Esophagus squamous epithelium (tissue), 5 donors: ENCODE measurements at regions not wholly inside any gene's neighbourhood (a gene's known extent, or its start where the extent isn't known, plus 50 kb on each side); places are given as distances from the start of the nearest gene placed in this dataset.

Experiments used
- DNase-seq: peaks from one replicate; lab custom pipeline; 2025; lab: John Stamatoyannopoulos, UW
- H3K27ac ChIP-seq, 4 donors: fragments of 200-600 bp; sonication (generic); one replicate each; pipeline ENCODE4 v1.5.1; 2016 to 2019; ENCODE audit warnings: mild to moderate bottlenecking in 1 of 4
- H3K27me3 ChIP-seq, 4 donors: fragments of 200-600 bp; sonication (generic); 1 replicate in 3 of 4; 2 replicates in 1 of 4; pipeline versions ENCODE4 v1.5.1 to v1.6.0; 2017 to 2021; ENCODE audit warnings: antibody characterized with exemption in 1 of 4
- H3K36me3 ChIP-seq, 3 donors: fragments of 200-600 bp; sonication (generic); one replicate each; pipeline ENCODE4 v1.5.1; 2016 to 2019
- H3K4me1 ChIP-seq, 3 donors: fragments of 200-600 bp; sonication (generic); one replicate each; pipeline ENCODE4 v1.5.1; 2017 to 2019
- H3K4me3 ChIP-seq, 4 donors: fragments of 200-600 bp; sonication (generic); 1 replicate in 3 of 4; 2 replicates in 1 of 4; pipeline ENCODE4 v1.5.1; 2016 to 2019; ENCODE audit warnings: mild to moderate bottlenecking in 2 of 4, moderate library complexity in 1 of 4
- H3K9me3 ChIP-seq, 3 donors: fragments of 200-600 bp; sonication (generic); one replicate each; pipeline ENCODE4 v1.5.1; 2016 to 2019
- POLR2A ChIP-seq, 4 donors: fragments of 450-650 bp; IDR thresholded peaks; one replicate each; pipeline ENCODE4 v1.6.1; 2017; ENCODE audit warnings: antibody characterized with exemption in 4 of 4, mild to moderate bottlenecking in 4 of 4, moderate library complexity in 3 of 4
- WGBS, 2 donors: methylation state at CpG; one replicate each; pipeline ENCODE4 v1.1.5; 2018; 5-methylcytosine and 5-hydroxymethylcytosine counted together
- intact Hi-C: fragments of 100-400 bp; cut with DNase I; formaldehyde crosslinking; loops from one replicate; pipeline ENCODE4 v1.15.0; 2022
- TF ChIP-seq, protein P1 (sequence below), 6 experiments: fragments of 450-650 bp in 4 of 6; fragments of 200-600 bp in 2 of 6; sonication (generic) in 2 of 6; IDR thresholded peaks; one replicate each; pipeline ENCODE4 v1.5.1; 2016 to 2019; ENCODE audit warnings: antibody characterized with exemption in 6 of 6, mild to moderate bottlenecking in 4 of 6, moderate library complexity in 4 of 6
- donor health status: DM: yes; HTN: yes; CAD: no.

DNA sequence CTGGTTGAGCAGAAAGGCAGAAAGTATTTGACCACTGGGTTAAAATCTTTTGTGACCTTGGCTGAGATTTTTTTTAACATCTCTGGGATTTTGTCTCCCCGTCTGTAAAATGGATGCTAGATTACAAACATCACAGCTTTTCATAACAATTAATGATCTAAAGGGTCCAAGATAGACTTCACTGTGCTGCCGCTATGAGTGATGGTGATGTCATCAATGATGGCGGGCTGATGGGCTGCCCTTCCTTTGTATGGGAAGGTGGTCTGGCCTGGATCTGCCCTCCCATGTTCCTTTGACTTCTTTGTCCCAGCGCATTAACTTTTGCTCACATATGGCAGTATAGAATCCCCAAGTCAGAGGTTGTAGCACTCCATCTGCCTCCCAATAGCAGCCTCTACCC is 116.7 kb downstream of the IRX5 start:
- no peak for TF ChIP-seq POLR2A (IDR thresholded peaks at IDR 0.05)
- TF ChIP-seq, protein P1, sequence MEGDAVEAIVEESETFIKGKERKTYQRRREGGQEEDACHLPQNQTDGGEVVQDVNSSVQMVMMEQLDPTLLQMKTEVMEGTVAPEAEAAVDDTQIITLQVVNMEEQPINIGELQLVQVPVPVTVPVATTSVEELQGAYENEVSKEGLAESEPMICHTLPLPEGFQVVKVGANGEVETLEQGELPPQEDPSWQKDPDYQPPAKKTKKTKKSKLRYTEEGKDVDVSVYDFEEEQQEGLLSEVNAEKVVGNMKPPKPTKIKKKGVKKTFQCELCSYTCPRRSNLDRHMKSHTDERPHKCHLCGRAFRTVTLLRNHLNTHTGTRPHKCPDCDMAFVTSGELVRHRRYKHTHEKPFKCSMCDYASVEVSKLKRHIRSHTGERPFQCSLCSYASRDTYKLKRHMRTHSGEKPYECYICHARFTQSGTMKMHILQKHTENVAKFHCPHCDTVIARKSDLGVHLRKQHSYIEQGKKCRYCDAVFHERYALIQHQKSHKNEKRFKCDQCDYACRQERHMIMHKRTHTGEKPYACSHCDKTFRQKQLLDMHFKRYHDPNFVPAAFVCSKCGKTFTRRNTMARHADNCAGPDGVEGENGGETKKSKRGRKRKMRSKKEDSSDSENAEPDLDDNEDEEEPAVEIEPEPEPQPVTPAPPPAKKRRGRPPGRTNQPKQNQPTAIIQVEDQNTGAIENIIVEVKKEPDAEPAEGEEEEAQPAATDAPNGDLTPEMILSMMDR (IDR thresholded peaks at IDR 0.05) = no peak
- no peak for DNase-seq
- 81 to 87% methylated on average over 4 of the region's 4 CpGs for WGBS, 2 donors
- Histone ChIP-seq H3K4me1 (no peaks in the 10 kb centered on the region), H3K4me3 (no peak overlapping the region), H3K36me3 (no peaks in the 10 kb centered on the region), H3K27ac (no peak overlapping the region), H3K9me3 (no peaks in the 10 kb centered on the region), H3K27me3 (peaks cover 0 to 18% (median 0%) of the 10 kb centered on the region in 4 donors)
- intact Hi-C loops = no loop called here

DNA sequence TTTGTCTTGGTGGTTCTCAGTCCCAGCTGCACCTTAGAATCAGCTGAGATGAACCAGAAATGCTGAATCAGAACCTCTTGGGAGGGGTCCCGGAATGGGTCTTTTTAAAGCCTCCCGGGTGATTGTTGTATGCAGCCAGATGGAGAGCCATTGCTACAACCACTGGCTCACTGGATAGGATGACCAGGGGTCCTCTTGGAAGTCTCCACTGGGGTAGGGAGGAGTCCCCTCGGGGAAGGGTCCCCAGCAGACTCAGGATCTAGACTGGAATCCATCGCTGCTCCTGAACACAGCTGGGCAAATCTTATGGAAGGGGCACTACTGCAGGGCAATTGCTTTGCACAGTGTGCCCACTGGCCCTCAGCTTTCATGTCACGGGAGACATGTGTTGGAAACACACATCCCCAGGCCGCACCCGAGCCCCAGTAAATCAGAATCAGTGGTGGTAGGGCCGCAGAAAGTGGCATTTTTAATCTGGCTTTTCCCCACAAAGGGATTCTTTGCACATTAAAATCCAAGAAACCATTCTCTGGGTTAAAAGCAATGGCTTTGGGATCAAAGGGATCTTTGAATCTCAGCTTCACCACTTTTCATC is 117.3 kb downstream of the IRX5 start:
- no peaks in the 10 kb centered on the region for H3K36me3 ChIP-seq
- TF ChIP-seq, protein P1 (IDR thresholded peaks at IDR 0.05) = no peak
- TF ChIP-seq POLR2A (IDR thresholded peaks at IDR 0.05) = no peak
- H3K9me3 ChIP-seq = no peaks in the 10 kb centered on the region
- H3K4me1 ChIP-seq = no peaks in the 10 kb centered on the region
- peaks cover 0 to 15% (median 0%) of the 10 kb centered on the region in 4 donors for H3K27me3 ChIP-seq
- no peak overlapping the region for H3K27ac ChIP-seq
- H3K4me3 ChIP-seq = no peak overlapping the region
- DNase-seq = no peak
- intact Hi-C loops = no loop called here
- WGBS, 2 donors = 85 to 89% methylated on average over 6 of the region's 8 CpGs

DNA sequence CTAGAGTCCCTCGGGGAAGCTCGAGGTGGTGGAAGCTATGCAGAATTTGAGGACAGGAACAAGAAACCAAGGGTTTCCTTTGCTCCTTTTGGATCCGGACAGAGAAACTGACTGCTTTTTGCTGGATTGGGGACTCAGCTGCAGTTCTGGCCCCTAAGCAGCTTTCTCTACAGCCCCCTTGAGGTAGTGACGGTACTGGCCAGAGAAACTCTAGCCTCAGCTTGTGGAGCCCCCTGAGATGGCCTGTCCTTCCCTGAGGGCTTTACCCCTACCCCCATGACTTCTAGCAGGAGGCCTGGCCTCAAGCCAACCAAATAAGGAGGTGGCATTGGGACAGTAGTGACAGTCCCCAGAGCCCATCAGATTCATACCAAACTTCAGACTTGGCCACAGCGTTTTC is 118.1 kb downstream of the IRX5 start:
- no peak for TF ChIP-seq POLR2A (IDR thresholded peaks at IDR 0.05)
- Histone ChIP-seq H3K4me1 (no peaks in the 10 kb centered on the region), H3K27me3 (peaks cover 0 to 14% (median 0%) of the 10 kb centered on the region in 4 donors), H3K9me3 (no peaks in the 10 kb centered on the region), H3K27ac (no peak overlapping the region), H3K4me3 (no peak overlapping the region), H3K36me3 (no peaks in the 10 kb centered on the region)
- 81 to 86% methylated on average over 4 to 5 of the region's 5 CpGs for WGBS, 2 donors
- intact Hi-C loops = no loop called here
- DNase-seq = no peak

DNA sequence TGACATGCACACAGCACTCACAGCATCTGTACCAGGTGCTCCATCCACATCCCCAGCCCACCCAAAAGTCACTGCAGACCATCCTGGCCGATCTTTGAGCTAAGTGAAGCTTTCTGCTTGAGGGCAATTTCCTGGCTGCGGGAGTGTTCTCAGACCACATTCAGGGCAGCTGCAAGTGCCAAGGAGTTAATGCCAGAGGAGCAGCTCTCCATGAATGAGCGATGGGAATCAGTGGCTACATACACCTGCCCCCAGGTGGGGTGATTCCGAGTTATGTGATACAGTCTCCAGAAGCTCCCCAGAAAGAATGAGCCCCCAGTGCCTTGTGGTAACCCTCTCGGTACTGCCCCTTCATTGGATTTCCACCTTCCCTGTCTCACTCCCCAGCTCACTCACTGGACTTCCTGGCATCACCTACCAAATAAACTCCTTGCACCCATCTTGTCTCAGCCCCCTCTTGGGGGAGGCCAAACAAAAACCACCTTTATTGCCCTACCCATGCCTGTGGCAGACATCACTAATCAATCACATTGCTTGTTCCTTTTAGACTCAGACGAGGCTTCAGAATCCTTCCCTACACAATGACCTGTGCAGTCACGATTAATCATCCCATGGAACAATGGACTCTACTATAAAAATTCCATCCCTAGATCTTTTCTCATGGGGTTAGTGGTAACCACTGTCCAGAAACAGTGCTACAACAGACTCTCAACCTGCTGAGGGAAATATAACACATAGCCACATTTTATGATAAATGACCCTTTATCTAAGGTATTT is 121.1 kb downstream of the IRX5 start:
- no peak overlapping the region for H3K4me3 ChIP-seq
- peaks cover 0 to 38% (median 8%) of the 10 kb centered on the region in 4 donors for H3K27me3 ChIP-seq
- H3K9me3 ChIP-seq = peaks cover 0 to 6% (median 0%) of the 10 kb centered on the region in 3 donors
- H3K36me3 ChIP-seq = no peaks in the 10 kb centered on the region
- 58 to 63% methylated on average over 7 of the region's 7 CpGs for WGBS, 2 donors
- intact Hi-C loops = no loop called here
- TF ChIP-seq POLR2A (IDR thresholded peaks at IDR 0.05) = no peak
- TF ChIP-seq, protein P1 (IDR thresholded peaks at IDR 0.05) = no peak
- H3K27ac ChIP-seq = no peak overlapping the region
- DNase-seq = no peak
- peaks cover 0 to 4% (median 0%) of the 10 kb centered on the region in 3 donors for H3K4me1 ChIP-seq

DNA sequence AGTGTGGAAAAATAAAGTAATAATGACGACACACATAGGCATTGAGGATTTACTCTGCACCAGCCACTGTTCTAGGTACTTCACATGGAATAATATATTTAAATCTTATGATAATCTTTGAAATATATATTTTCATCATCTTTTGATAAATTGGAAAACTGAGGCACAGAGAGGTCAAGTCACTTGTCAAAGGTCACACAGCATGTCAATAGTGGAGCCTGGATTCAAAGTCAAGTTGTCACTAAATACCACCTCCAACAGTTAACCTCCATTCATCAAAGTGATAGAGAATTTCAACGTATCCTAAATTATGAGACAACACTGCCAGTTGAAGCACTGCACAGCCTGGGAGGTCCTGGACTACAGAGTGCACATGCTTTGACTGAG is 121.7 kb downstream of the IRX5 start:
- Histone ChIP-seq H3K4me1 (peaks cover 0 to 9% (median 0%) of the 10 kb centered on the region in 3 donors), H3K36me3 (no peaks in the 10 kb centered on the region), H3K4me3 (no peak overlapping the region), H3K27ac (no peak overlapping the region), H3K9me3 (peaks cover 0 to 6% (median 0%) of the 10 kb centered on the region in 3 donors), H3K27me3 (peaks cover 0 to 44% (median 11%) of the 10 kb centered on the region in 4 donors)
- DNase-seq = no peak
- TF ChIP-seq POLR2A (IDR thresholded peaks at IDR 0.05) = no peak
- TF ChIP-seq, protein P1 (IDR thresholded peaks at IDR 0.05) = no peak
- 78 to 90% methylated on average over 2 of the region's 2 CpGs for WGBS, 2 donors
- intact Hi-C loops = no loop called here
